HG03439 (cell line): ENCODE measurements at regions not wholly inside any gene's neighbourhood (a gene's known extent, or its start where the extent isn't known, plus 50 kb on each side); places are given as distances from the start of the nearest gene placed in this dataset.

Experiments
- ATAC-seq: cut with Tn5 transposase; IDR thresholded peaks from one replicate; pipeline ENCODE4 v1.9.1; 2021; ENCODE audit warnings: mild to moderate bottlenecking, moderate library complexity; ENCODE audit not compliant: unreplicated experiment

DNA sequence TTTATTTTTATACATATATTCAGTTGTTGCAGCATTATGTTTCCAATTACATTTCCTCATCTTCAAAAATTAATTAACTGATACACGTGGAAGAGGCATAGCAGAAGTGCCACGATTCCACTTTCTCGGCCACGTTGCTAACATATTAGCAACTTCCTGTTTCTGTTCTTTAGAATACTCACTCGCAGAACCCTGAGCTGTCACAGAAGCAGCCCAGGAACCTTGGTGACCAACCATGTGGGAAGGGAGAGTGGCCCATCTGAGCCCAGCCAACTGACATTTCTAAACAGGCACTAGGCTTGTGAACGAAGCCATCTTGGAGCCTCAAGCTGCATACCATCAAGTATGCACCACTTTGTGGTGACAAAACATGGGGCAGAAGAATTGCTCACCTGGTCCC, 350.1 kb downstream of the CBLN2 start:
- no peak for ATAC-seq

DNA sequence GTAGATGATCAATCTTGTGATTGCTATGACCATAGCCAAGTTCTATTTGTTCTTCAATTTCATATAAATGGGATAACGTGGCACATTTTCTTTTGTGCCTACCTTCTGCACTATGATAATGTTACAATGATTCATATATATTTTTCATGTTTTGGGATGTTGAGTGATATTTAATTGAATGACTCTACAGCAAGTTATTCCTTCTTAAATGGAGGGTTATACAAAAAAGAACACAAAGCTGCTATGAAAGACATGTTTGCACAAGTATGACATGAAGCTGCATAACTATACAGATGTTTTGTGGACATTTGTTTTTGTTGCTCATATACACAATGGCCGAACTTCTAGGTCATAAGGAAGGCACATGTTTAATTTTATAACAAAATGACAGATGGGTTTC, 356.2 kb downstream of the CBLN2 start:
- no peak for ATAC-seq

DNA sequence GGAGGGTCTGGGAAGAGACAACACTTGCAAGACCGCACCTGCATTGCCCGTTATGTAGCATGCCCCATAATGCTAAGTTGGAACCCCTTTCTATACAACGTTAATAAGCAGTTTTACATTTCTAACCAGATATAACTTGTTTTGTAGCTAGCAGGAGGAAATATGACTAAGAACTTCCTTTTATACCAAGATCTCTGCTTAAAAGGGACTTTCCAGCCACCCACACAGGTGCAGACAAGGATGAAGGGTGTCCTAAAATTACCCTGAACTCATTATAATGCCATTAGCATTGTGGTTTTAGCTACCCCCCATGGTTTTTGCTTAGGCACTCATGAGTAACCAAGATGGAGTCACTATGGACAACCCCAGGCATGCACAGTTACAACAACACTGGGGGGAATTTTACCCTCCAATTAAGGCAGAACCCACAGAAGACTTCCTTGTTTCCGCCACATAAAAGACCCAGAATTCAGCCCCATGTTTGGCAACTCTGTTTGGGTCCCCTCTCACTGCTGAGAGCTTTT, 362.8 kb downstream of the CBLN2 start:
- peak; percentile 93 for ATAC-seq

DNA sequence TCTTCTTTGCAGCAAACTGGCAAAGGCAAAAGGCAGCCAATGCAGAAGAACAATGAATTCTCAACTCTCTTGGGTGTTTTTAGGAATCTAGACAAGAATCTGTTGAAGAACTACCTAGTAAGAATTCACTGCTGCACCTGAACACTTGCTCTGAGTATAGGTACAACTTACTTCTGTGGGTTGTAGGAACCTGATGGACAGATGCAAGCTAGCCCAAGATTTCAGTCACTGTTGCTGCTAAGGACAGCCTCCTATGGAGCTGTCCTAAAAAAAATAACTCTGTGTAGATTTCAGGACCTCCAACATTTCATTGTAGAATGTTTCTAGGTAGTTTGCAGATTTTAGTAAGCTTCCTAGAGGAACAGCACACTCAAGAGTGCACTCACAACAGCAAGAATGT, 363.5 kb downstream of the CBLN2 start:
- ATAC-seq, result no peak

DNA sequence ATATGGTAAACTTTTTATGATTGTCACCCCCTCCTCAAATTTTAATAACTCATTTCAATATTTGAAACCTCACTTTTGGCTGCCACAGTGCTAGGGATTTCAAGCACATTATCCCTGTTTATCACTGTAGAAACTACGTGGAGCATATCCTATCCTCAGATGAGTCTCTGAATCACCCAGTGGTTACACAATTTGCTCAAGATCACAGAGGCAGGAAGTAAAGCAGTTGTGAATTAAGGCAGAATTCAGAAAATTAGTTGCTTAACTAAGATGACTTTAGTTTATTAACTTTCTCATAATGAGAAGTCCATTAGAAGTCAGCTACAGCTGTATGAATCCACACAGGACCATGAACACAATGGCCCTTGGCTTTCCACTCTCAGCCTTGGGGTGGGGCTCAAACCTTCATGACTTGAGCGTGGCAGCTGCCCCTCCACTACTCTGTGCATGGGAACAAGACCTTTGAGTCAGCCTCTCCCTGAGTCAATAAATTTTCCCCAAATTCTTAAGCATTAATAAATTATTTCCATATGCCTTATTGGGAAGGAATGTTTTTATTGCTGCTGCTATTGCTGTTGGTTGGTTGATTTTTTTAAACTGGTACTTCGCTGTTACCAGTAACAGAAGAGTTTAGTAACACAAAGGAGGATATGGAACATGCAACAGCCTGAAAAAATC, 369.0 kb downstream of the CBLN2 start:
- ATAC-seq, result no peak

DNA sequence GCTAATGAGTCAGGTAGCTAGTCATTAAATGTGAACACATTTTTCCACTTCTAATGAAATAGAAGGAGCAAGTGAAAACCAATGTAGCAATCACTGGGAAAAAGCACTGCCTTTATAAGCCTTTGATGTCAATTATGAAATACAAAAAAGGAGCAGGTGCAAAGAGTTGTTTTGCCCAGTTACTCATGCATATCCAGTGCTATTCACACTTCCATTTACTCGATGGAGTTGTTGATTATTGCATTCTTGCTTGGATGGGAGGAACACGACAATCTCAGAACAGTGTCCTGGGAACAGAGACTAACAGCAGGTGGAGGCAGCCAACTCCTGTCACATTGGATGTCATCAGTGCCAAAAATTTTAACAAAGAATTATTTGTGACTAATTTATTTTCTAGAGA, 372.5 kb downstream of the CBLN2 start:
- ATAC-seq, result no peak

DNA sequence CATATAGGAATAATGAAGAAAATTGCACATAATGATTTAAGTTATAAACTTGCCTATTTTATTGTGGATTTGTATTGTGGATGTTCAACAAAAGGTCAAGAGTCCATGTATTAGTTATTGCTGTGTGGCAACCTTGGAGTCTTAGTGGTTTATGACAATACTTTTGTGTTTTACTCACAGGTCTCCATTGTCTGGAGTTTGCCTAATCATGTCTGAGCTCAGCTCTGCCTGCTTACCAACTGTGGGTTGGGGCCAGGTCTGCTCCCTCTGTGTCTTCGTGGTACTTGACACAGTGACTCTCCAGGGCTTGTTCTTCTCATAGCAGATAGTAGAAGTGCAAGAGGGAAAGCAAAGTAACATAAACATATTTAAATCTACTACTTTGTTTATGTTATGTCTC, 382.5 kb downstream of the CBLN2 start:
- no peak for ATAC-seq

DNA sequence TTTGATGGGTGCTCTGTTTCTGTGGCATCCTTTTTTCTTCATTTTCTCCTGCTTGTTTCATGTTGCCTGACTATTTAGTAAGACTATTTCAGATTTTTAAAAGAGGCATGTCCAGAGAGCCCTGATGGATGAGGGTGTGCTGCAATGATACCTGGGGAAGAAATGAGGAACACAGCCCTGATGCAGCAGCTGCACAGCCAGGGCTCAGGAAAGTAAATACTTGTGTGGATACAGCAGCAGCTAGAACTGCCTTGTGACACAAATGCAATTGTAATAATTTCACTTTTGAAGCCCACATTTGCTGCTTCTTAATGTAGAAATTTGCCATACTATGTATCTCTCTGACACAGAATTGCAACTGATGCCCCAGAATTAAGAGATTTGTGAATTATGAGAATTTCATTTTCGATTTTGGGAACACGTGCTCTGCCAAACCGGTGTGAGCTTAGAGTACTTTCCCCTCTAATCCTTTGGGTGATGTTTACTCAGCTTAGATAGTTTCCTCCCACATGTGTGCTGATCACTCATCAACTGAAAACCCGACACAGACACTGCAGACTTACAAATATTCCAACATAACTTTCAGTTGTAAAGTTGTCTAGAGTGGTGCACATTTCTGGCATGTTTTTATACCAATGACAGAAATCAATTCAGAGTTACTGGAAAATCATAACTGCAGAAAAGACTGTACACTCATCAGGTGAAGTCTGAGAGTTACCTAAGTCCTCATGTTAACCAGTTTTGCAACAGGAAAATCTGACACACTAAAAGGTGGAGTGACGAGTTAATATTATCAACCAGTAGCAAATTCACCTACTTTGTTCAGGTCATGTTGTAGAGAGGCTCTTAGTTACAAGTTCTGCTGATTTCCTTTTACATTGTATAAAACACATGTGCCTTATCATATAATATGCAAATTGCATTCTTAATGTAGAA, 383.4 kb downstream of the CBLN2 start:
- peak; percentile 94 for ATAC-seq

DNA sequence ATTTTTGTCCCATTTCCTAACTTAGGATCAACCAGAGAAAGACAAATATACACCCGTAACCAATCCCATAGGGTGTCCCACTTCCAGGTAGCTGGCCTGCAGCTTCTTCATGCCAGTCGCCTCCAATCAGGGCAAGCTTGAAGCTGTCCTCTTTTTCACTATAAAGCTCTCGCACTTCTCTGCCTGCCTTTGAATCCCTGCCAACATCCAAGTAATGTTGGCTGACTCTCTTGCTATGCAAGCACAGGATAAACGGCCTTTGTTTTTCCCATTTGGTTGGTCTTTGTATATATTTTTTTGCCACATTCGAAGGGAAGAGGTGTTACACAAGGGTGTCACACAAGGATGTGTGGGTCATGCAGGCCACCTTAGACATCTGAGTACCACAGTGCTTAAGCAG, 388.8 kb downstream of the CBLN2 start:
- ATAC-seq, result no peak

DNA sequence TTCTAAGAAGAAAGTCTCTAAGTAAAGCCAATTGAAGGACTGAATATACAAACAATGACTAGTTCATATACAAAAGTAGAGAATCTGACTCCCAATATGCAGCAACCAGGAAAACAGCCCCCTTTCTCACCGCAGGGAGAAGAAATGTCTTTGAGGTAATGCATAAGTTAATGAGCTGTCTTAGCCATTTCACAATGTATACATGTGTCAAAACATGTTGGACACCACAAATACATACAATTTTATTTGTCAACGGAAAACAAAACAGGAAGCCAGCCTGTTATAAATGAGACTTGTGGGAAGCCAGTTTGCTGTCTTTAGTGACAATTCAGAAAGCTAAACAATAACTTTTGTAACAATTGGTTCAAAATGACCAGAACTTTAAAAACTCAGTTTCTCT, 389.2 kb downstream of the CBLN2 start:
- ATAC-seq, result no peak

DNA sequence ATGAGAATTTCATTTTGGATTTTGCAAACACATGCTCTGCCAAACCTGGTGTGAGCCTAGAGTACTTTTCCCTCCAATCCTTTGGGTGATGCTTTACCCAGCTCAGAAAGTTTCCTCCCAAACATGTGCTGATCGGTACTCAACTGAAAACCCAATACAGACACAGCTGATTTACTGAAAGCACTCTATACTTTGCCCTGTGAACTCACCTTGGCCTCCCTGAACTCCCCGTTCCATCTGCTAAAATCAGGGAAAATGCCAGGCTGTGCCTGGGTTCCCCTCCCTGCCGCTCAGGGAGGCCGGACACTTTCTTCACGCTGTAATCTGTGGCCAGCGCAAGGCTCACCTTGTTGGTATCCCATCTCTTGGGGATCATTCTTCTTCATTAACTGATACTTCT, 391.2 kb downstream of the CBLN2 start:
- no peak for ATAC-seq

DNA sequence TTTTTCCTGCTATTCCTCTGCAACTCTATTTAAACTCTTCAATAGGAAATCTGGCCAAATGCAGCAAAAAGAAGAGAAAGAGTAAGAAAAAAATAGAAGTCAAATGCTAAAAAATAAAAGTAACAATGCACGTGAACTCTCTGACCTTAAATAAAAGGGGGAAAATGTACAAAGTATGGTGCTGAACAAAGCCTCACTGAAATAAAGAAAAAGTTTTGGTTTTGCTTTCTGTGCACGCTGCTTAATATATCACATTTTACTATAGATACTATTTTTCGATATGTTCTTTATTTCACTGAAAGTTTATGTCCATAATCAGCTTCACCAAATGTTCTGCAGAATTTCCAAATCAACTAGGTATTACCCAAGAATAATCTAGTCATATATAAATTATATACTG, 396.3 kb downstream of the CBLN2 start:
- ATAC-seq, result no peak

DNA sequence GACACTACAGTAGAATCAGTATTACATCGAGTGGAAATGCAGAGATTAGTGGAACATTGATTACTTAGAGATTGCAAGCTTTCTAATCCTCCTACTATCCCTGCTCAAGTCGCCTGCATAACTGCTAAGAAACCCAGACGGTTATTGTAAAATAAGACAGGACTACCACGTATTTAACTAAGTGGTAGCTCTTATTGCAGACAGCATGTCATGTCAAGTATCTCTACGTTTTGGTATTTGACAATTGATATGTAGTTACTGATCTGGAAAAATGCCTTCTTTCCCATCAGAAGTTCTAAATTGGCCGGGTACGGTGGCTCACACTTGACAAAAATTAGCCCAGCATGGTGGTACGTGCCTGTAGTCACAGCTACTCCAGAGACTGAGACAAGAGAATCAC, 404.1 kb downstream of the CBLN2 start:
- no peak for ATAC-seq

DNA sequence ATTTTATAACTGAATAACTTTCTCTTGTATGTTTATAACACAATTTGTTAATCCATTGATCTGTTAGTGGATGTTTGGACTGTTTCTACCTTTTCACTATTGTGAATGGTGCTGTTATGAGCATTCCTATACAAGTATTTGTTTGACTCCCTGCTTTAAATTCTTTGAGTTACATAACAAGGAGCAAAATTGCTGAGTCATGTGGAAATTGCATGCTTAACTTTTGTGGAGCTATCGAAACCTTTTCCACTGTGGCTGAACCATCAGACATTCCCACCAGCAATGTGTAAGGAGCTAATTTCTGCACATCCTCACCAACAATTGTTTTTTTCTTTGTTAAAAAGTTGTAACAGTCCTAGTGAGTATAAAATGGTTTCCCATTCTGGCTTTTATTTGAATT, 415.5 kb downstream of the CBLN2 start:
- ATAC-seq, result no peak

DNA sequence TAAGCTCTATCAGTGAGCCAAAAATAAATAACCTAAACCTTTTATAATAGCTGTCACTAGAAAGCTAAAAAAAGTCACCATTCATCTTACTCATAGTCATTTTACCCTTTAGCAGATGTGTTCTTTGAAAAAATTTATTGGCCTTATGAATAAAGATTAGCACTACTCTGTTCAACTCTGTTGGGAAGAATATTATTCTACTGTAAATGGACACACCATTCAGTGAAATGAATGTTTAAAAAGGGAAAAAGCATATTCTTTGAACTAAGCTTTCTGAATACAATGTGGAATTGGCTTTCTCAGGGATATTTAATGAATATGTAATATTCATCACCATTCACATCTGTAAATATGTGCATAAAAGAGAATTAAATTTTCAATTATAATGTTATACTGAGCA, 422.0 kb downstream of the CBLN2 start:
- ATAC-seq, result no peak

DNA sequence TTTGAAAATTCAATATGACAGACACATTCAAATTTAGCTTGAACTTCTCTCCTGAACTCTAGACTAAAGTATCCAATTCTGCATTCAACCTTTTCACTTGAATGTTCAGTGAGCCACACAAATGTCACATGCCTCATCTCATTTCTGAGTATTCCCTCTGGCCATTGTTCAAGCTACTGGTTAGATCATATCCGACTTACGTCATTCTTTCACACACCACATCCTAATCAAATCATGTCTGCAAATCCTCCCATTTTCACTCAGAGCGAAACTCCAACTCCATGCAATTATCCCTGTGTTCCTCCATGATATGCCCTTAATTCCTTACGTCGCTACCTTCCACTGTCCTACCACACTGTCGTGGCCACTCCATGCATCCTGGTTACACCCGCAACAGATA, 425.1 kb downstream of the CBLN2 start:
- ATAC-seq, result no peak

DNA sequence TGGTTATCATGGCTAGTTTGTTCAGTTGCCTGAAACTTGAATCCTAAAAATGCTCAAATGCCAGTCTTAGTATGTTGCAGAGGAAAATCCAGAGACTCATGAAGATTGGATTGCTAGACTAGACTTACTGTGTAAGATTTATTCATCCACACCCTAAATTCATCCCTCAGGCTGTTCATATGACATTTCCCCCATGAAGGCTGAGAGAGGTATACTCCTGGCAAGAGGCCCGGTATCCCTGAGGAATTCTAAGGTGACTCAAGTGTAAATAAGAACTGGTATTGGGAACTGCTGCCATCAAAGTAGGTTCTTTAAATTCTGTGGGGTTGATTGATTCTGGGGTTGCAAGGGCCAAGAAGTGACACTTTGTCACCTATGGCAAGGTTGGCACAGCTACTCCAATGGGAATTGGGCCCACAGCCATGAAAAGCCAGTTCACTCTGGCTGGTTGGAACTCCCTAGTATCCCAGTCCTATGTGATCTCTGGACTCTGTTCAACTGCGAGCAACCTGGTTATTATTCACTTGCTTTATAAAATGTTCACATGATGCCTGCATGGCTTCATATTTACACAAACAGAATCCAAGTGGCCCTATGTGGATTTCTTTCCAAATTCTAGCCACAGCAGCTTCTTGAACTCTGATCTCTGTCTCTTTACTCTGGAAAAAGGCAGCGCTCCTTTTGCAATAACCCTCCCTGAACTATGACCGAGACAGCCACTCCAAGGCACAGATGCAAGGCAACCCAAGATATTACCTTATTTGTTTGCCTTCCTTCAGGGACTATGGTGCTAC, 429.1 kb downstream of the CBLN2 start:
- no peak for ATAC-seq

DNA sequence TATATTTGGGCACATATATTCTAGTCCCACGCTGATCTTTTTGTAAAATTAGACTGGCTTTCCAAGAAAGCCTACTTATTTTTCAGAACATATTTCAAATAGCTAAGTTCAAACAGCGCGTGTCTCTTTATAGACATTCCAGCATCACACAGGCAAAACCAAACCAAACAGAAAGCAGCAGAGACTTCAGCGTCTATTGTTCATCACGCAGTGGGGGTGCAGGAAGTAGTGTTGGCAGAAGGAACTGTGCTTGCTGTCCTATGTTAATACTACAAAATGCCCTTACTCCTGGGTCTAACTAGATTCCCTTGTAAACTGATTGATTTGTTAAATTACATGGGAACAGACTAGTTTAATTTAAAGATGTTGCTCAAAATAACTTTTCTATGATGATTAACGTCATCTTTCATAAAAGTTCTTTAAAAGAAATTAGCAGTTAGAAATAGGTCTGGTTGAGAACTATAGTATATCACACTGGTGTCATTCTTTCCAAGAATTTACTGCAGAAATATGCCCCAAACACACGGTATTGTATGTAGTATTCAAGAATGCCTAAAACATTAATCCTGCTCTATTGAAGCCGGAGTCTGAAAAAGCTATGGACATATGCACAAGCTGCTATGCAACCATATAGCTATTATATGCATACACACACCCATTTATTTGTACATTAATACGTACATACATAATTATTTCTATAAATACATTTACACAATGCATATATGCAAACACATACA, 436.3 kb downstream of the CBLN2 start:
- ATAC-seq, result no peak

DNA sequence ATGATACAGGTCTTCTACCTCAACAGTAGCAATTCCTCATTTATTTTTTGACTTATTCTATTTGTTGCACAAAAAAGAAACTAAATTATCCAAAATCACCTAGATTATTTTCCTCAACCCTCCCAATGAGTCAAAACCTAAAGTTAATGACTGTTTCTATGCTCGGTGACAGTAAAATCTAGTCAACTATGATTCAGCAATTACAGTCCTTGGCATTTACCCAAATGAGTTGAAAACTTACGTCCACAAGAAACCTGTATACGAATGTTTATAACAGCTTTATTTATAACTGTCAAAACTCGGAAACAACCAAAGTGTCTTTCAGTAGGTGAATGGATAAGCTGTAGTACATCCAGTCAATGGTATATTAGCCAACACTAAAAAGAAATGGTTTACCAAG, 439.3 kb downstream of the CBLN2 start:
- ATAC-seq, result no peak

DNA sequence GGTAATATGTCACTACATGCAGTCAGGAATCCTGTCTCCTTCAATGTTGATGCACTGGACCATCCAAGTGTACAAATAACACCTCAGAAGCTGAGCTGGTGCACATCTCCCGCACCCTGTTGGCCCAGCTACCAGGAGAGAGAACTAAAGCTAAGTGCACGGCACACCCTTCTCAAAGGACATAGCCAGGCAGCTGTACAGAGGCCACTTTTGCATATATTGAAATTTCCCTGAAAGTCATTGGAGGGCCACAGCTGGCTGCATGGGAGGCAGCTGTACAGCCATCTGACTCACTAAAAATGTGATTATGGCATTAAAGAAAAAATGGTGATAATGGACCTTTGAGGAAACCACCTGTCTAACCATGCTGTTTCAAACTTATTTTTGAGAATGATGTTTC, 441.7 kb downstream of the CBLN2 start:
- ATAC-seq, result no peak
